Activated CD8-positive, alpha-beta memory T cell treated with anti-CD3 and anti-CD28 coated beads, Interleukin-2, amount 10 ng/mL, durations not matched to agents 7 days and 5 days (primary cell): ENCODE measurements at regions not wholly inside any gene's neighbourhood (a gene's known extent, or its start where the extent isn't known, plus 50 kb on each side); places are given as distances from the start of the nearest gene placed in this dataset.
"Not testable (repeated sequence)": the region's sequence is repeated elsewhere in the genome, so short reads cannot be mapped to it uniquely, and the experiment has no call there.

Experiments
- ATAC-seq: fragments of 150-1000 bp; cut with Tn5 transposase; one replicate; pipeline ENCODE4 v1.10.0; 2021; ENCODE audit warnings: moderate library complexity
- CTCF ChIA-PET: fragments of 350-600 bp; sonication (Branson Sonifier 250); formaldehyde crosslinking; loops from one replicate; lab custom pipeline; 2021; ENCODE audit warnings: antibody characterized with exemption; lab: Charles Lee
- DNase-seq: peaks from one replicate; pipeline ENCODE4 v3.0.0-alpha.2; 2020
- H3K27ac Mint-ChIP-seq: one replicate; pipeline ENCODE4 v1.8.0; 2021; ENCODE audit warnings: mild to moderate bottlenecking, mixed read lengths
- H3K27me3 Mint-ChIP-seq: one replicate; pipeline ENCODE4 v1.8.0; 2021; ENCODE audit warnings: mixed read lengths
- H3K36me3 Mint-ChIP-seq: one replicate; pipeline ENCODE4 v1.8.0; 2021; ENCODE audit warnings: mild to moderate bottlenecking, mixed read lengths
- H3K4me1 Mint-ChIP-seq: one replicate; pipeline ENCODE4 v1.8.0; 2021; ENCODE audit warnings: mixed read lengths
- H3K4me3 Mint-ChIP-seq: one replicate; pipeline ENCODE4 v1.8.0; 2021; ENCODE audit warnings: mild to moderate bottlenecking, moderate library complexity, mixed read lengths
- H3K9me3 Mint-ChIP-seq: one replicate; pipeline ENCODE4 v1.8.0; 2022; ENCODE audit warnings: low read depth, mixed read lengths

DNA sequence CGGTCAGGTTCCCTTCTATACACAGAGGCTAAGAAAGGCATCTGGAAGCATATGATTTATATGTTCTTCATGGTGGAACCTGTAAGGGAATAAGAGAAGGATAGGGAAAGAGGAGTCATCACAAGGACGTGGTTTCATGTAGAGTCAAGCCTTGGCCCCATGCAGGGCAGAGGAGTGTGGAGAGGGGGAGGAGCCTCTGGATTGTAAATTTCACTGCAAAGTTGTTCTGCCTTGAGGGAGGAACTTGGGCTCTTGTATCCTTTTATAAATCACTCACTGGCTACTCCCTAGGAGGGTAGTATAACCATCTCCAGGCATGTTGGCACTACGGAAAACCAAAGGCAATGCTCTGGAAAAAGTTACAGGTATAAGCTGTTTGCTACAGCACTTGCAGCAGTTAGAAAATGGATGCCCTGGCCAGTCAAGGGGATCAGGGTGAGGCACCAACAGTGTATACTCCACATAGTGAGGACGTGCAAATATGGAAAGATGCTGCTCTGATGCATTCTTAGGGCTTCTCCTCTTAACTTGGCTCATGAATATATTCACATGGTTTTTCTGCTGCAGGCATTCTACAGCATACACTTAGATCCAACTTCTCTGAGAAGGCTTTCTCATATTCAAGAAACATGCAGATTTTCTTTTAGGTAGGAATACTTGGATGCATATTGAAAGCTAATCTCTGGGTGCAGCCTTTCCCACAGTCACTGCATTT is 60.3 kb upstream of the ZNF81 start:
- no peak for DNase-seq
- Mint-ChIP-seq H3K27ac (no peak overlapping the region), H3K9me3 (peaks cover 2% of the 10 kb centered on the region), H3K4me1 (no peaks in the 10 kb centered on the region), H3K4me3 (no peak overlapping the region), H3K36me3 (no peaks in the 10 kb centered on the region), H3K27me3 (peaks cover 11% of the 10 kb centered on the region)
- no peak for ATAC-seq
- CTCF ChIA-PET, result no interaction called here

DNA sequence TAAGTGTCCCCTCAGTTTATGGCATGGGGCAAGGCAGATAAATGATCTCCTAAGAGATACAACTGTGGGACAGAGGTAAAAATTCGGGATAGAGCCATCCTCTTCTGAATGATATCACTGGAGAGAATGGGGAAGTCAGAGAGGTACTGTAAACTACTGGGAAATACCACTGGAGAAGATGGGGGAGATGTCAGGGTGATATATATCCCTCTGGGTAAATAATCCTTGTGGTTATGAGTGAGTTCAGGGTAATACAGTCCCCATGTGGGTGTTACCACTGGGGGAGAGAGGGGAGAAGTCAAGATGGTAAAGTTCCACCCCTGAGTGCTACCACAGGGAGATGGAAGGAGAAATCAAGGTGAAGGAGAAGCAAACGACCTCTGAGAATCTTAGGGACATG is 63.9 kb upstream of the ZNF81 start:
- no peak overlapping the region for H3K27ac Mint-ChIP-seq
- no peaks in the 10 kb centered on the region for H3K4me1 Mint-ChIP-seq
- H3K27me3 Mint-ChIP-seq, result peaks cover 16% of the 10 kb centered on the region
- CTCF ChIA-PET, result no interaction called here
- no peaks in the 10 kb centered on the region for H3K36me3 Mint-ChIP-seq
- no peak overlapping the region for H3K4me3 Mint-ChIP-seq
- no peak for ATAC-seq
- peaks cover 2% of the 10 kb centered on the region for H3K9me3 Mint-ChIP-seq
- no peak for DNase-seq

DNA sequence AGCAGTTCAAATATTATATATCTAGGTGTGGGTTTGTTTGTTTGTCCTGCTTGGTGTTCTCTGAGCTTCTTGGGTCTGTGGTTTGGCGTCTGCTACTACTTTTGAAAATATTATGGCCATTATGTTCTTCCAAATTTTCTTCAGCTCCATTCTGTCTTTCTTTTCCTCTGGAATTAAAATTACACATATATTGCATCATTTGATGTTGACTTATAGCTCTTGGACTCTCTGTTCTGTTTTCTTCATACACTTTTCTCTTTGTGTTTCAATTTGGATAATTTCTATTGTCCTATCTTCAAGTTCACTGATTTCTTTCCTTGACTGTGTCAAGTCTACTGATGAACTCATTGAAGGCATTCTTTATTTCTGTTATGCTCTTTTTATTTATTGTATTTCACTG is 65.2 kb upstream of the ZNF81 start:
- peaks cover 16% of the 10 kb centered on the region for H3K27me3 Mint-ChIP-seq
- ATAC-seq, result no peak

DNA sequence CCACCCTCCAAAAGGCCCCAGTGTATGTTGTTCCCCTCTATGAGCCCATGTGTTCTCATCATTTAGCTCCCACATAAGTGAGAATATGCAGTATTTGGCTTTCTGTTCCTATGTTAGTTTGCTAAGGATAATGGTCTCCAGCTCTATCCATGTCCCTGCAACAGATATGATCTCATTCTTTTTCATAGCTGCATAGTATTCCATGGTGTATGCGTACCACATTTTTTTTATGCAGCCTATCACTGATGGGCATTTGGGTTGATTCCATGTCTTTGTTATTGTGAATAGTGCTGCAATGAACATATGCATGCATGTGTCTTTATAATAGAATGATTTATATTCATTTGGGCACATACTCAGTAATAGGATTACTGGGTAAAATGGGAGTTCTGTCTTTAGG is 73.9 kb upstream of the ZNF81 start:
- ATAC-seq, H3K36me3 Mint-ChIP-seq, H3K4me3 Mint-ChIP-seq, CTCF ChIA-PET, DNase-seq, H3K27me3 Mint-ChIP-seq, H3K9me3 Mint-ChIP-seq, H3K4me1 Mint-ChIP-seq, H3K27ac Mint-ChIP-seq: not testable (repeated sequence)

More for the DNA sequence above, 65.2 kb upstream of the ZNF81 start:
- H3K4me3 Mint-ChIP-seq, result no peak overlapping the region
- no peak for DNase-seq
- H3K9me3 Mint-ChIP-seq, result peaks cover 2% of the 10 kb centered on the region
- CTCF ChIA-PET, result no interaction called here
- H3K4me1 Mint-ChIP-seq, result no peaks in the 10 kb centered on the region
- H3K27ac Mint-ChIP-seq, result no peak overlapping the region
- no peaks in the 10 kb centered on the region for H3K36me3 Mint-ChIP-seq

GRCh38 chrX:47752685-47753084 is 84.0 kb upstream of the ZNF81 start:
- Mint-ChIP-seq H3K27me3 (peaks cover 7% of the 10 kb centered on the region), H3K36me3 (no peaks in the 10 kb centered on the region), H3K27ac (no peak overlapping the region), H3K4me3 (no peak overlapping the region), H3K9me3 (no peaks in the 10 kb centered on the region), H3K4me1 (peaks cover 4% of the 10 kb centered on the region)
- DNase-seq (no peak), ATAC-seq (no peak)
- CTCF ChIA-PET, result no interaction called here

DNA sequence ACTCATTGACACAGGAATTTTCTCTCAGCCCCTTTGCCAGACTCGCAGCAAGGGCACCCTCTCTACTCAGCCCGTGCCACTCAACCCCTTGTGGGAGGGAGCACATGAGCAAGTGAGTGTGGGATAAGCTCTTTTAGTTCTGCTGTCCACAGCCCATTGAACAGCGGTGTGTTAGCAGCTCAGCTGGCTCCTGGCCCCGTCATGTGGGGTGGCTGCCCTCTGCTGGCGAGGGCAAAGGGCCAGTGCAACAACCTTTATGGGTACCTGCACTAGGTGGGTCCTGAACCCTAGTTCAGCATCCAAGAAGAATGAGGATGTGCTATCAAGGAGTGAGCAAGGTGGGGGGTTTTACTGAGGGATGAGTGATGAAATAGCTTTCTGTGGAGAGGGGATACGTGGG is 85.0 kb upstream of the ZNF81 start:
- DNase-seq, result peak; percentile 44
- H3K4me3 Mint-ChIP-seq, result no peak overlapping the region
- peaks cover 4% of the 10 kb centered on the region for H3K4me1 Mint-ChIP-seq
- no peaks in the 10 kb centered on the region for H3K9me3 Mint-ChIP-seq
- no peak overlapping the region for H3K27ac Mint-ChIP-seq
- CTCF ChIA-PET, result interaction anchor here (0.7 kb wide), 1 partner anchor 190 kb away, joined by 4 read pairs; no protein-coding TSS in a partner anchor
- no peak for ATAC-seq
- H3K27me3 Mint-ChIP-seq, result peaks cover 7% of the 10 kb centered on the region
- no peaks in the 10 kb centered on the region for H3K36me3 Mint-ChIP-seq

DNA sequence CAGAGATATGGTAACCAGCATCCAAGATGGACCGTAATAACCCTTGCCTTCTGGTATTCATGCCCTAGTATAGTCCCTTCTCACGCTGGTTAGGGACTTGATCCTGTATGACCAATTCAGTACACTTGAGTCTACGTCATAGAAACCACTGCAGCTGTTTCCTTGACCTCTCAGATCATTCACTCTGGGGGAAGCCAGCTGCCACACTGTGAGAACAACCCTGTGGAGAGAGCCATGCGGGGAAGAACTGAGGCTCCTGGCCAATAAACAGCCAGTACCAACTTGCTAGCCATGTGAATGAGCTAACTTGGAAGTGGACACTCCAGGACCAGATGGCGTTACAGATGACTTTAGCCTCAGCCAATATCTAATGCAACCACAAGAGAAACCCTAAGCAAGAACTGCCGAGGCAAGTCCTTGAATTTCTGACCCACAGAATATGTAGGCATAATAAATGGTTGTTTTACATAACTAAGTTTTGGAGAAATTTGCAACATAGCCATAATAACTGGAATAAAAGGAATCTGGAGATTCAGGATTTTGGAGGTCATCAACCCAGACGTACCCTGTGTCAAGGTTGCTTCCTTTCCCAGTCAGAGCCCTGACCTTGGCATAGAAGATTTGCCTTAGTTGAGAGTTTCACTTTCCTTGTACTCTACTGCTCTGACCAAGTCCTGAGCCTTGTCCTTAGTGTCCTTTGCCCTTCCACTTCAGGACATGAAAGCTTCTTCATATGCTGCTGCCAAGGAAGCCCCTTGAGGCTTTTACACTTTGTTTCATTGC is 87.3 kb upstream of the ZNF81 start:
- no peak overlapping the region for H3K27ac Mint-ChIP-seq
- H3K9me3 Mint-ChIP-seq, result no peaks in the 10 kb centered on the region
- CTCF ChIA-PET, result no interaction called here
- no peak for ATAC-seq
- no peak overlapping the region for H3K4me3 Mint-ChIP-seq
- DNase-seq, result no peak
- H3K27me3 Mint-ChIP-seq, result no peaks in the 10 kb centered on the region
- H3K36me3 Mint-ChIP-seq, result no peaks in the 10 kb centered on the region
- peaks cover 4% of the 10 kb centered on the region for H3K4me1 Mint-ChIP-seq

GRCh38 chrX:47748576-47748975 is 88.1 kb upstream of the ZNF81 start:
- ATAC-seq (no peak), DNase-seq (no peak)
- Mint-ChIP-seq H3K27ac (no peak overlapping the region), H3K9me3 (no peaks in the 10 kb centered on the region), H3K4me3 (no peak overlapping the region), H3K27me3 (no peaks in the 10 kb centered on the region), H3K36me3 (no peaks in the 10 kb centered on the region), H3K4me1 (peaks cover 4% of the 10 kb centered on the region)
- CTCF ChIA-PET, result no interaction called here

DNA sequence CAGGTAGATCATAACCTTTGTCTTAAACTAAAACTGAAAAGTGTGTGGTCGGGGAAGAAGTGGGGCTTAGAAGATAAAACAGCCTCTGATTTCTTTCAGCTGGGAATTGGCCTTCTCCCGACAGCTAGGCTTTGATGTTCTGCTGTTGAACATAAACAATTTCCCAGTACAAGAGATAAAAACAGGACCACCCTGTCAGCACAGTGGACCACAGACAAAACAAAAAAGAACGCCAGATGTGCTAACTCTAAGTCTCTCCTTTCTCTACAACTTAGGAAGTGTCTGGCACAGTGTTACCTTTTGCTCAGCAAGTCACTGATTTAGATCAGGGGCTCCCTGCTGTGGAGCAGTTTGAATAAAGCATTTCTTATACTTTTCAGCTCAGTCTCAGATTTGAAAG is 87.5 kb upstream of the UXT start:
- CTCF ChIA-PET, result no interaction called here
- Mint-ChIP-seq H3K36me3 (no peaks in the 10 kb centered on the region), H3K27me3 (no peaks in the 10 kb centered on the region), H3K27ac (no peak overlapping the region), H3K4me1 (peaks cover 4% of the 10 kb centered on the region), H3K4me3 (no peak overlapping the region), H3K9me3 (no peaks in the 10 kb centered on the region)
- ATAC-seq (no peak), DNase-seq (no peak)

GRCh38 chrX:47745416-47745815 is 86.4 kb upstream of the UXT start:
- H3K27me3 Mint-ChIP-seq, result no peaks in the 10 kb centered on the region
- H3K4me1 Mint-ChIP-seq, result peaks cover 4% of the 10 kb centered on the region

DNA sequence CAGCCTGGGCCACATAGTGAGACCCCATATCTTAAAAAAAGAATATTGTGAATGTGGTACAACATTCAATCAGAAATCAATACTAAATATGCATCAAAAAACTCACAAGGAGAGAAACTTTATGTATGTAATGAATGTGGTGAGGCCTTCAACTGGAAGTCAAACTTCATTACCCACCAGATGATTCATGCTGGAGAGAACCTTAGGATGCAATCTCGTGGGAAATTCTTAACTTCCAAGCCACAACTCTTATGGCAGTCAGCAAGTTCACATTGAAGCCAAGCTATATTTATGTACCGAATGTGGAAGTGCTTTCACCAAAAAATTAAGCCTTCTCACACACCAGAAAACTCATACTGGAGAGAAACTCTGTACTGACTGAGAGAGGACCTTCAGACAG is 84.5 kb upstream of the UXT start:
- no peak for DNase-seq
- Mint-ChIP-seq H3K4me3 (no peak overlapping the region), H3K9me3 (no peaks in the 10 kb centered on the region), H3K4me1 (peaks cover 1% of the 10 kb centered on the region), H3K36me3 (no peaks in the 10 kb centered on the region), H3K27me3 (no peaks in the 10 kb centered on the region), H3K27ac (no peak overlapping the region)
- CTCF ChIA-PET, result no interaction called here
- ATAC-seq, result no peak

More at GRCh38 chrX:47745416-47745815, 86.4 kb upstream of the UXT start:
- Mint-ChIP-seq H3K9me3 (no peaks in the 10 kb centered on the region), H3K36me3 (no peaks in the 10 kb centered on the region), H3K4me3 (no peak overlapping the region), H3K27ac (no peak overlapping the region)
- DNase-seq (no peak), ATAC-seq (no peak)
- CTCF ChIA-PET, result no interaction called here

DNA sequence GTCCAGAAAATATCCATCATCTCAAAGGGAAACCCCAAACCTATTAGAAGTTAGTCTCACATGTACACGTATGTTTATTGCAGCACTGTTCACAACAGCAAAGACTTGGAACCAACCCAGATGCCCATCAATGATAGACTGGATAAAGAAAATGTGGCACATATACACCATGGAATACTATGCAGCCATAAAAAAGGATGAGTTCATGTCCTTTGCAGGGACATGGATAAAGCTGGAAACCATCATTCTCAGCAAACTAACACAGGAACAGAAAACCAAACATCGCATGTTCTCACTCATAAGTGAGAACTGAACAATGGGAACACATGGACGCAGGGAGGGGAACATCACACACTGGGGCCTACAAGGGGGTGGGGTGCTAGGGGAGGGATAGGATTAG is 79.9 kb upstream of the UXT start:
- H3K27ac Mint-ChIP-seq, ATAC-seq, DNase-seq, H3K9me3 Mint-ChIP-seq, H3K36me3 Mint-ChIP-seq, H3K4me3 Mint-ChIP-seq, H3K27me3 Mint-ChIP-seq, H3K4me1 Mint-ChIP-seq, CTCF ChIA-PET: not testable (repeated sequence)

DNA sequence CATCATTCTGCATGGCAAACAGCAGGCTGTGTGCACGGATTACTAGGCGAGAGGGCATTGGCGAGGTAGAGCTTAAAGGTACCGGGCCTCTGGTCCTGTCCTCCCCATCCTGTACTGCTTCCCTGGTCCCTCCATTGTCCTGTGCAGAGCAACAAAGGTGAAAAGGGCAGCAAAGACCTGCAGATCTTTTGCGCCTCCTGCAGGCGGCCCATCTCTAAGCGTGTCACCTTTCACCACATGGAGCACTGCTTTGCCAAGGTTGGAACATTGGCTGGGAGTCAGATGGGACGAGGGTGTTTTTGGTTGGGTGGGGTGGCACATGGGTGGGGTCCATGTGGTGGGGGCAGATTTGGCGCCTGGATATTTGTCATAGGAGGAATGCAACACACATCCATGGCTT is 64.7 kb upstream of the UXT start:
- no peaks in the 10 kb centered on the region for H3K9me3 Mint-ChIP-seq
- CTCF ChIA-PET, result no interaction called here
- ATAC-seq, result no peak
- peaks cover 4% of the 10 kb centered on the region for H3K27me3 Mint-ChIP-seq
- DNase-seq, result peak; percentile 40
- H3K36me3 Mint-ChIP-seq, result no peaks in the 10 kb centered on the region
- H3K4me3 Mint-ChIP-seq, result no peak overlapping the region
- H3K27ac Mint-ChIP-seq, result no peak overlapping the region
- no peaks in the 10 kb centered on the region for H3K4me1 Mint-ChIP-seq

DNA sequence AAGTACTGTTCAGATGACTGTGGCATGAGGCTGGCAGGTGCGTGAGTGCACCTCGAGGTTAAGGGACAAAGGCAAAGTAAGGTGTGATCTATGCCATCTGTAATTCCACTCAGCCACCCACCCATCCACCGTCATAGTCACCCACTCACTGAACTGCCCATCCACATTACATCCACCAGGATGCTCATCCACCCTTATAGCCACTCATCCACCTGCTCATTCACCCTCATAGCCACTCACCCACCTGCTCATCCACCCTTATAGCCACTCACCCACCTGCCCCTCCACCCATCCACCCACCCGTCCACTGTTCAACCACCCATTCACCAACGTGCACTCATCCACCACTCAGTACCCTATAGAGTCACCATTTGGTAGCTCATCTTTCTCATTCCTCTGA is 64.1 kb upstream of the UXT start:
- no peaks in the 10 kb centered on the region for H3K36me3 Mint-ChIP-seq
- no peaks in the 10 kb centered on the region for H3K9me3 Mint-ChIP-seq
- no peak for DNase-seq
- CTCF ChIA-PET, result no interaction called here
- H3K4me1 Mint-ChIP-seq, result no peaks in the 10 kb centered on the region
- no peak for ATAC-seq
- H3K27ac Mint-ChIP-seq, result no peak overlapping the region
- no peak overlapping the region for H3K4me3 Mint-ChIP-seq
- H3K27me3 Mint-ChIP-seq, result peaks cover 4% of the 10 kb centered on the region
